Testis (tissue), 2 donors: ENCODE measurements at regions not wholly inside any gene's neighbourhood (a gene's known extent, or its start where the extent isn't known, plus 50 kb on each side); places are given as distances from the start of the nearest gene placed in this dataset.

Source experiments
- DNase-seq: peaks from one replicate; pipeline ENCODE4 v3.0.0-alpha.2; 2019
- H3K27ac ChIP-seq, 2 donors: fragments of 200-600 bp; sonication (generic); one replicate each; pipeline ENCODE4 v1.5.1; 2019
- H3K27me3 ChIP-seq: fragments of 200-600 bp; sonication (generic); one replicate; pipeline ENCODE4 v1.5.1; 2019
- H3K36me3 ChIP-seq: fragments of 200-600 bp; sonication (generic); one replicate; pipeline ENCODE4 v1.5.1; 2017; ENCODE audit warnings: low read depth; ENCODE audit errors: missing control alignments
- H3K4me1 ChIP-seq: fragments of 200-600 bp; sonication (generic); one replicate; pipeline ENCODE4 v1.5.1; 2019
- H3K4me3 ChIP-seq, 2 donors: fragments of 200-600 bp; sonication (generic); one replicate each; pipeline ENCODE4 v1.5.1; 2017 to 2019
- H3K9me3 ChIP-seq: fragments of 200-600 bp; sonication (generic); one replicate; pipeline ENCODE4 v1.5.1; 2017
- POLR2A ChIP-seq: fragments of 450-650 bp; IDR thresholded peaks from one replicate; pipeline ENCODE4 v1.6.1; 2017; ENCODE audit warnings: antibody characterized with exemption, mild to moderate bottlenecking, moderate library complexity
- WGBS, 2 donors: methylation state at CpG; one replicate each; pipeline ENCODE4 v1.1.5; 2018; 5-methylcytosine and 5-hydroxymethylcytosine counted together
- intact Hi-C: fragments of 100-400 bp; cut with DNase I; formaldehyde crosslinking; loops from one replicate; pipeline ENCODE4 v1.15.1; 2023; ENCODE audit warnings: low total_unique reads
- TF ChIP-seq, protein P1 (sequence below), 3 experiments: fragments of 450-650 bp in 2 of 3; fragments of 200-600 bp in 1 of 3; sonication (generic) in 1 of 3; IDR thresholded peaks; one replicate each; pipeline ENCODE4 v1.5.1; 2016 to 2019; ENCODE audit warnings: antibody characterized with exemption in 3 of 3, mild to moderate bottlenecking in 2 of 3, moderate library complexity in 1 of 3

- Histone ChIP-seq H3K27me3 (no peaks in the 10 kb centered on the region), H3K36me3 (no peaks in the 10 kb centered on the region), H3K27ac (no peak overlapping the region), H3K4me3 (no peak overlapping the region), H3K9me3 (no peaks in the 10 kb centered on the region), H3K4me1 (no peaks in the 10 kb centered on the region)
- WGBS, 2 donors: 77% methylated on average over 4 of the region's 4 CpGs
- intact Hi-C loops: no loop called here
- no peak for DNase-seq
- TF ChIP-seq, protein P1, sequence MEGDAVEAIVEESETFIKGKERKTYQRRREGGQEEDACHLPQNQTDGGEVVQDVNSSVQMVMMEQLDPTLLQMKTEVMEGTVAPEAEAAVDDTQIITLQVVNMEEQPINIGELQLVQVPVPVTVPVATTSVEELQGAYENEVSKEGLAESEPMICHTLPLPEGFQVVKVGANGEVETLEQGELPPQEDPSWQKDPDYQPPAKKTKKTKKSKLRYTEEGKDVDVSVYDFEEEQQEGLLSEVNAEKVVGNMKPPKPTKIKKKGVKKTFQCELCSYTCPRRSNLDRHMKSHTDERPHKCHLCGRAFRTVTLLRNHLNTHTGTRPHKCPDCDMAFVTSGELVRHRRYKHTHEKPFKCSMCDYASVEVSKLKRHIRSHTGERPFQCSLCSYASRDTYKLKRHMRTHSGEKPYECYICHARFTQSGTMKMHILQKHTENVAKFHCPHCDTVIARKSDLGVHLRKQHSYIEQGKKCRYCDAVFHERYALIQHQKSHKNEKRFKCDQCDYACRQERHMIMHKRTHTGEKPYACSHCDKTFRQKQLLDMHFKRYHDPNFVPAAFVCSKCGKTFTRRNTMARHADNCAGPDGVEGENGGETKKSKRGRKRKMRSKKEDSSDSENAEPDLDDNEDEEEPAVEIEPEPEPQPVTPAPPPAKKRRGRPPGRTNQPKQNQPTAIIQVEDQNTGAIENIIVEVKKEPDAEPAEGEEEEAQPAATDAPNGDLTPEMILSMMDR (IDR thresholded peaks at IDR 0.05): no peak
- TF ChIP-seq POLR2A: no peak
Measured at GRCh38 chr6:26296857-26297648, 67.9 kb upstream of the BTN3A2 start.

DNA sequence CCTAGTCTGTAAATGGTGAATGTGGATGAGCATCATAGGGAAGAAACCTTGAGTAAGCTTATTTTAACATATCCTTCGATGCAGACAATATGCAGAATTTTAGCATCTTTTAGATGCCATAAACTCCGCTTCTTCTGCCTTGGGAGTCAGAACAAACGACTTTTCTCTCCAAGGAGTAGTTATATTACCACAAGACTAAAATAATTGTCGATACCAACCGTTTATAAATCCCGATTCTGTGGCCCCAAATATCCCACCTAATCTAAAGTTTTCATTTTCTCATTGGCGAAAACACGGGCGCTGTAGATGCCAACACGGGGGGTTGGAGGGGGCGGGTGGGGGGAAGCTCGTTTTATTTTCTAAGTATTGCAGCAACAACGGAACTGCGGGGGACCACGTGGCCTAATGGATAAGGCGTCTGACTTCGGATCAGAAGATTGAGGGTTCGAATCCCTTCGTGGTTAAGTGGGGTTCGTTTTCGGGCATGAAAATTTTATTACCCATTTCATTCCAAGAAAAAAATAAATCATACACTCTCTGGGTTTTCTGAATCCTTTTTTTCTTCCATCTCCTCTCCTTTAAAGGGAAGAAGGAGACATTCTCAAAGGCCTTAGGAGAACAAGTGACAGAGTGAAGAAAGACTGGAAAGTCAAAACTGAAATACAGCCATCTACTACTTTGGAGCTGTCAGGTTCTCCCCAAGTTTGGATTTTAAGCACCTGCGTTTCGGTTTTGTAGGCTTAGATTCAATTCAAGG, 65.5 kb upstream of the BTN3A2 start:
- intact Hi-C loops: no loop called here
- Histone ChIP-seq H3K36me3 (no peaks in the 10 kb centered on the region), H3K27ac (no peak overlapping the region), H3K27me3 (no peaks in the 10 kb centered on the region), H3K9me3 (no peaks in the 10 kb centered on the region), H3K4me3 (no peak overlapping the region), H3K4me1 (no peaks in the 10 kb centered on the region)
- DNase-seq: no peak
- 20 to 22% methylated on average over 23 of the region's 23 CpGs for WGBS, 2 donors
- TF ChIP-seq POLR2A: no peak
- TF ChIP-seq, protein P1 (IDR thresholded peaks at IDR 0.05): no peak

DNA sequence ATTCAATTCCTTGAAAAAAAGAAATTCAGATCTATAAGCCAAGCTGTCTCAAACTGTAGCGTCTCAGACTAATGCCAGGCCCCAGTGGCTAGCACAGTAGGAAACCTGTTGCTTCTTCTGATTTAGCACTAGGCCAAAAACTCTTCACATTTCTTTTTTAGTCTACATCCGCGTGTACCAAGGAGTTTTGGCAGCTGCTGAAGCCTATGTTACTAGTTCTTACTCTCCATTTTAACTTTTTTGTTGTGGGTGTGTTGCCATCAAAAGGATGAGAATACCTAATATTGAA, 65.0 kb upstream of the BTN3A2 start:
- intact Hi-C loops: no loop called here
- no peaks in the 10 kb centered on the region for H3K36me3 ChIP-seq
- H3K27ac ChIP-seq: no peak overlapping the region
- H3K27me3 ChIP-seq: no peaks in the 10 kb centered on the region
- no peak overlapping the region for H3K4me3 ChIP-seq
- H3K9me3 ChIP-seq: no peaks in the 10 kb centered on the region
- DNase-seq: no peak
- 85 to 90% methylated on average over 3 of the region's 3 CpGs for WGBS, 2 donors
- TF ChIP-seq, protein P1 (IDR thresholded peaks at IDR 0.05): no peak
- no peak for TF ChIP-seq POLR2A
- H3K4me1 ChIP-seq: no peaks in the 10 kb centered on the region

DNA sequence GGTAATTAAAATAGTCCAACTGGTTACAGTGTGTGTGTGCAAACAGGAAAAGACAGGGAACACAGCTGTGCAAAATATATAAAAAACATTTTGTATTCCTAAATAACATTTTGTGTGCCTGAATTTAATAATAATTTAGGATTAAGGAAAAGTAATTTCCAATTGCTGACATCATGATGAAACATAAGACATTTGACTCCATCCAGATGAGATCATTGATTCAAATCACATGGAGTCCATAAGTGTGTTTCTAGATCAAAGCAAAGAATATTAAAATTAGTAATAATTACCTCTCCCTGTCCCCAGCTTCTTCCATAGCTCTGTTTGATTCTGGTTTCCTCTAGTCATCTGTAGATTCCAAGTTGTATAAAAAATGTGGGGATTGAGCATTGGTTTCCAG, 64.6 kb upstream of the BTN3A2 start:
- no peak for DNase-seq
- intact Hi-C loops: no loop called here

More for the DNA sequence above, 64.6 kb upstream of the BTN3A2 start:
- Histone ChIP-seq H3K4me1 (no peaks in the 10 kb centered on the region), H3K36me3 (no peaks in the 10 kb centered on the region), H3K27me3 (no peaks in the 10 kb centered on the region), H3K9me3 (no peaks in the 10 kb centered on the region), H3K4me3 (no peak overlapping the region), H3K27ac (no peak overlapping the region)
- no peak for TF ChIP-seq POLR2A
- TF ChIP-seq, protein P1 (IDR thresholded peaks at IDR 0.05): no peak
